Erythroblast (primary cell): ENCODE measurements at regions not wholly inside any gene's neighbourhood (a gene's known extent, or its start where the extent isn't known, plus 50 kb on each side); places are given as distances from the start of the nearest gene placed in this dataset.

Experiments used
- GATA1 ChIP-seq: IDR thresholded peaks from 2 replicates; pipeline ENCODE4 v1.6.1; 2011; ENCODE audit warnings: low read depth, mild to moderate bottlenecking, control low read depth, low read length, moderate library complexity
- POLR2A ChIP-seq: IDR thresholded peaks from 2 replicates; pipeline ENCODE4 v1.6.1; 2011; ENCODE audit warnings: mild to moderate bottlenecking, low read length

DNA sequence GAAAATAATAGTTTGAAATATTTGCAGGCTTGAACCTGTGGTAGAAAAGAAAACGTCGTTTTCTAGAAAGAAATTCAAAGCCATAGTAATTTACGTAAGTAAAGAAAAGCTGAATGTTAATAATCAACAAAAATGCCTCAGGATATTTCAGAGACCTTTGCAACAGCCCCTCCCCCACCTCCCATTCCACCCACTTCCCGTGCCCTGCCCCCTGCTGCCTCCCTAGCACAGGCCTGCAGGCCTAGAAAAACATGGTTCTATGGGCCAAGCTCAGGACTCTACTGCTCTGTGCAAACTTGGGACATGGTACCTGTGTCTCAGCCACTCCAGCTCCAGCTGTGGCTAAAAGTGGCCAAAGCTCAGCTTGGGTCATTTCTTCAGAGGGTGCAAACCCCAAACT lies 223.4 kb upstream of the RBMY1B start:
- TF ChIP-seq POLR2A (no peak), GATA1 (no peak)
